GM23338 (cell line): ENCODE measurements at regions not wholly inside any gene's neighbourhood (a gene's known extent, or its start where the extent isn't known, plus 50 kb on each side); places are given as distances from the start of the nearest gene placed in this dataset.

Experiments used
- ATAC-seq: fragments of 200-7000 bp; cut with Tn5 transposase; 3 replicates; pipeline ENCODE4 v1.9.1; 2020
- DNase-seq: peaks from one replicate; pipeline ENCODE4 v3.0.0-alpha.2; 2015; ENCODE audit warnings: low spot score
- H2AFZ ChIP-seq: fragments of 200-600 bp; sonication (generic); 2 replicates; pipeline ENCODE4 v1.8.0; 2016; ENCODE audit warnings: antibody characterized with exemption, mild to moderate bottlenecking, moderate library complexity
- H3F3A ChIP-seq: fragments of 200-600 bp; sonication (generic); replicated peaks from 2 replicates; pipeline ENCODE4 v1.8.0; 2017; ENCODE audit warnings: antibody characterized with exemption, mixed run types, low read depth
- H3K27ac ChIP-seq: fragments of 200-600 bp; sonication (generic); 2 replicates; pipeline ENCODE4 v1.6.1; 2016; ENCODE audit warnings: low read depth
- H3K27me3 ChIP-seq: fragments of 200-600 bp; sonication (generic); 2 replicates; pipeline ENCODE4 v1.8.0; 2016; ENCODE audit warnings: mild to moderate bottlenecking, mixed run types, moderate library complexity; ENCODE audit not compliant: insufficient read depth
- H3K36me3 ChIP-seq: fragments of 200-600 bp; sonication (generic); 2 replicates; pipeline ENCODE4 v1.8.0; 2016; ENCODE audit warnings: mild to moderate bottlenecking; ENCODE audit not compliant: insufficient read depth
- H3K4me1 ChIP-seq: fragments of 200-600 bp; sonication (generic); 2 replicates; pipeline ENCODE4 v1.8.0; 2016; ENCODE audit warnings: mild to moderate bottlenecking, moderate library complexity; ENCODE audit not compliant: insufficient read depth
- H3K4me2 ChIP-seq: fragments of 200-600 bp; sonication (generic); 2 replicates; pipeline ENCODE4 v1.7.1; 2017; ENCODE audit warnings: mixed run types
- H3K4me3 ChIP-seq: fragments of 200-600 bp; sonication (generic); 2 replicates; pipeline ENCODE4 v1.6.1; 2016; ENCODE audit warnings: mixed run types
- H3K79me2 ChIP-seq: fragments of 200-600 bp; sonication (generic); replicated peaks from 2 replicates; pipeline ENCODE4 v1.8.0; 2017; ENCODE audit warnings: mild to moderate bottlenecking; ENCODE audit not compliant: insufficient read depth
- H3K9me2 ChIP-seq: fragments of 200-600 bp; sonication (generic); 2 replicates; pipeline ENCODE4 v1.8.0; 2017; ENCODE audit not compliant: insufficient read depth
- H4K20me1 ChIP-seq: fragments of 200-600 bp; sonication (generic); replicated peaks from 2 replicates; pipeline ENCODE4 v1.8.0; 2017; ENCODE audit warnings: mild to moderate bottlenecking; ENCODE audit not compliant: insufficient read depth
- H3K27ac Mint-ChIP-seq: 2 replicates; pipeline ENCODE4 v1.8.0; 2020; ENCODE audit warnings: inconsistent platforms, mild to moderate bottlenecking, moderate library complexity, mixed read lengths
- H3K27me3 Mint-ChIP-seq: 3 replicates; pipeline ENCODE4 v1.8.0; 2022; ENCODE audit warnings: low read depth, mild to moderate bottlenecking, moderate library complexity, mixed read lengths, inconsistent platforms; ENCODE audit not compliant: insufficient read depth, poor library complexity
- H3K36me3 Mint-ChIP-seq: 3 replicates; pipeline ENCODE4 v1.8.0; 2021; ENCODE audit warnings: low read depth, mild to moderate bottlenecking, inconsistent platforms, moderate library complexity, mixed read lengths
- H3K4me1 Mint-ChIP-seq: 3 replicates; pipeline ENCODE4 v1.8.0; 2020; ENCODE audit warnings: mild to moderate bottlenecking, inconsistent platforms, mixed read lengths
- H3K4me3 Mint-ChIP-seq: 3 replicates; pipeline ENCODE4 v1.8.0; 2021; ENCODE audit warnings: moderate library complexity, mild to moderate bottlenecking, inconsistent platforms, mixed read lengths
- H3K9me3 Mint-ChIP-seq: 3 replicates; pipeline ENCODE4 v1.8.0; 2020; ENCODE audit warnings: moderate library complexity, mild to moderate bottlenecking, inconsistent platforms, mixed read lengths
- CREB1 ChIP-seq: fragments of 250-450 bp; sonication (Bioruptor Pico); IDR thresholded peaks from 2 replicates; pipeline ENCODE4 v1.5.0; 2020; ENCODE audit warnings: low read depth, mild to moderate bottlenecking, moderate library complexity
- ETS1 ChIP-seq: IDR thresholded peaks from 2 replicates; pipeline ENCODE4 v1.6.1; 2016; ENCODE audit warnings: antibody characterized with exemption
- EZH2 ChIP-seq: fragments of 200-600 bp; sonication (generic); IDR thresholded peaks from one replicate; pipeline ENCODE4 v1.8.0; 2017; ENCODE audit warnings: antibody characterized with exemption, mild to moderate bottlenecking, low read depth; ENCODE audit not compliant: unreplicated experiment
- JUNB ChIP-seq: IDR thresholded peaks from one replicate; pipeline ENCODE4 v1.6.1; 2016; ENCODE audit warnings: antibody characterized with exemption; ENCODE audit not compliant: unreplicated experiment
- ZNF114 ChIP-seq: fragments of 250-450 bp; sonication (Bioruptor Pico); IDR thresholded peaks from 2 replicates; pipeline ENCODE4 v1.5.0; 2020; ENCODE audit warnings: mild to moderate bottlenecking, moderate library complexity
- TF ChIP-seq, protein P1 (sequence below): fragments of 250-450 bp; sonication (Bioruptor Pico); IDR thresholded peaks from 2 replicates; pipeline ENCODE4 v1.5.0; 2020; ENCODE audit warnings: mild to moderate bottlenecking, moderate library complexity
- TF ChIP-seq, protein P2 (sequence below), 2 experiments: fragments of 200-600 bp in 1 of 2; sonication (generic) in 1 of 2; conservative IDR thresholded peaks; 2 replicates each; pipeline versions ENCODE4 v1.5.1 to v1.6.1; 2016 to 2017; ENCODE audit warnings: antibody characterized with exemption in 2 of 2, low read depth in 2 of 2, mild to moderate bottlenecking in 2 of 2, moderate library complexity in 1 of 2

DNA sequence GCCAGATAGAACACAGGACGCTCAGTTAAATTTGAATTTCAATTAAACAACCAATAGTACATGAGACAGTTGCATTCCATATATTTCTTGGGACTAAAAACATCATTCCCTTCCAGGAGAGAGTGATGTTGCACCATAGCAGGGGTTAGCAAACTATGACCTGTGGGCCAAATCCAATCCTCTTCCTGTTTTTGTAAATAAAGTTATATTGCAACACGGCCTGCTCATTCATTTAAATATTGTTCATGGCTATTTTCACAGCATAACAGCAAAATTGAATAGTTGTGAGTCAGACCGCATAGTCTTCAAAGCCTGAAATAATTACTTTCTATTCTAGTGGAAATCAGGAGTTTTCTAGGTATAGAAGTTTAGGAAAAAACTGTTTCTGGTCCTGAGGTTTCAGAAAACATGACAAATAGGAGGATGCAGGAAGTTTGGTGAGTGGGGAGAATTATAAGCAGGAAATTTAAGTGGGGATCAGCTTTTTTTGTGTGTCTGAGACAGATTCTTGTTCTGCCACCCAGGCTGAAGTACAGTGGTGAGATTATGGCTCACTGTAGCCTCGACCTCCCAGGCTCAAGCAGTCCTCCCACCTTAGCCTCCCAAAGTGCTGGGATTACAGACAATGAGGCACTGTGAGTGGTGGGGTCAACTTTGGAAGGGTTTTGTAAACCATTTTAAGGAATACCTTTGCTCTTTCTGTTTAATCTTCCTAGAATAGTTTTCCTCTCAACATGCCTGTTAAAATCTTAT lies 131.5 kb downstream of the SOCS6 start:
- Histone ChIP-seq H3K4me3 (no peak overlapping the region), H3K36me3 (no peaks in the 10 kb centered on the region), H3K9me2 (no peaks in the 10 kb centered on the region), H3K79me2 (no peaks in the 10 kb centered on the region), H3K4me2 (no peak overlapping the region), H3K4me1 (peaks cover 11% of the 10 kb centered on the region), H3K27me3 (no peaks in the 10 kb centered on the region), H4K20me1 (no peaks in the 10 kb centered on the region), H3K27ac (no peak overlapping the region), H2AFZ (0 out of 2 replicates have a peak overlapping the region, but pooled peaks have one; percentile 60), H3F3A (no peaks in the 10 kb centered on the region)
- peaks cover 28% of the 10 kb centered on the region for H3K4me1 Mint-ChIP-seq
- H3K4me3 Mint-ChIP-seq: no peak overlapping the region
- no peak for TF ChIP-seq CREB1 (CRISPR knock-in tag)
- TF ChIP-seq, protein P1, sequence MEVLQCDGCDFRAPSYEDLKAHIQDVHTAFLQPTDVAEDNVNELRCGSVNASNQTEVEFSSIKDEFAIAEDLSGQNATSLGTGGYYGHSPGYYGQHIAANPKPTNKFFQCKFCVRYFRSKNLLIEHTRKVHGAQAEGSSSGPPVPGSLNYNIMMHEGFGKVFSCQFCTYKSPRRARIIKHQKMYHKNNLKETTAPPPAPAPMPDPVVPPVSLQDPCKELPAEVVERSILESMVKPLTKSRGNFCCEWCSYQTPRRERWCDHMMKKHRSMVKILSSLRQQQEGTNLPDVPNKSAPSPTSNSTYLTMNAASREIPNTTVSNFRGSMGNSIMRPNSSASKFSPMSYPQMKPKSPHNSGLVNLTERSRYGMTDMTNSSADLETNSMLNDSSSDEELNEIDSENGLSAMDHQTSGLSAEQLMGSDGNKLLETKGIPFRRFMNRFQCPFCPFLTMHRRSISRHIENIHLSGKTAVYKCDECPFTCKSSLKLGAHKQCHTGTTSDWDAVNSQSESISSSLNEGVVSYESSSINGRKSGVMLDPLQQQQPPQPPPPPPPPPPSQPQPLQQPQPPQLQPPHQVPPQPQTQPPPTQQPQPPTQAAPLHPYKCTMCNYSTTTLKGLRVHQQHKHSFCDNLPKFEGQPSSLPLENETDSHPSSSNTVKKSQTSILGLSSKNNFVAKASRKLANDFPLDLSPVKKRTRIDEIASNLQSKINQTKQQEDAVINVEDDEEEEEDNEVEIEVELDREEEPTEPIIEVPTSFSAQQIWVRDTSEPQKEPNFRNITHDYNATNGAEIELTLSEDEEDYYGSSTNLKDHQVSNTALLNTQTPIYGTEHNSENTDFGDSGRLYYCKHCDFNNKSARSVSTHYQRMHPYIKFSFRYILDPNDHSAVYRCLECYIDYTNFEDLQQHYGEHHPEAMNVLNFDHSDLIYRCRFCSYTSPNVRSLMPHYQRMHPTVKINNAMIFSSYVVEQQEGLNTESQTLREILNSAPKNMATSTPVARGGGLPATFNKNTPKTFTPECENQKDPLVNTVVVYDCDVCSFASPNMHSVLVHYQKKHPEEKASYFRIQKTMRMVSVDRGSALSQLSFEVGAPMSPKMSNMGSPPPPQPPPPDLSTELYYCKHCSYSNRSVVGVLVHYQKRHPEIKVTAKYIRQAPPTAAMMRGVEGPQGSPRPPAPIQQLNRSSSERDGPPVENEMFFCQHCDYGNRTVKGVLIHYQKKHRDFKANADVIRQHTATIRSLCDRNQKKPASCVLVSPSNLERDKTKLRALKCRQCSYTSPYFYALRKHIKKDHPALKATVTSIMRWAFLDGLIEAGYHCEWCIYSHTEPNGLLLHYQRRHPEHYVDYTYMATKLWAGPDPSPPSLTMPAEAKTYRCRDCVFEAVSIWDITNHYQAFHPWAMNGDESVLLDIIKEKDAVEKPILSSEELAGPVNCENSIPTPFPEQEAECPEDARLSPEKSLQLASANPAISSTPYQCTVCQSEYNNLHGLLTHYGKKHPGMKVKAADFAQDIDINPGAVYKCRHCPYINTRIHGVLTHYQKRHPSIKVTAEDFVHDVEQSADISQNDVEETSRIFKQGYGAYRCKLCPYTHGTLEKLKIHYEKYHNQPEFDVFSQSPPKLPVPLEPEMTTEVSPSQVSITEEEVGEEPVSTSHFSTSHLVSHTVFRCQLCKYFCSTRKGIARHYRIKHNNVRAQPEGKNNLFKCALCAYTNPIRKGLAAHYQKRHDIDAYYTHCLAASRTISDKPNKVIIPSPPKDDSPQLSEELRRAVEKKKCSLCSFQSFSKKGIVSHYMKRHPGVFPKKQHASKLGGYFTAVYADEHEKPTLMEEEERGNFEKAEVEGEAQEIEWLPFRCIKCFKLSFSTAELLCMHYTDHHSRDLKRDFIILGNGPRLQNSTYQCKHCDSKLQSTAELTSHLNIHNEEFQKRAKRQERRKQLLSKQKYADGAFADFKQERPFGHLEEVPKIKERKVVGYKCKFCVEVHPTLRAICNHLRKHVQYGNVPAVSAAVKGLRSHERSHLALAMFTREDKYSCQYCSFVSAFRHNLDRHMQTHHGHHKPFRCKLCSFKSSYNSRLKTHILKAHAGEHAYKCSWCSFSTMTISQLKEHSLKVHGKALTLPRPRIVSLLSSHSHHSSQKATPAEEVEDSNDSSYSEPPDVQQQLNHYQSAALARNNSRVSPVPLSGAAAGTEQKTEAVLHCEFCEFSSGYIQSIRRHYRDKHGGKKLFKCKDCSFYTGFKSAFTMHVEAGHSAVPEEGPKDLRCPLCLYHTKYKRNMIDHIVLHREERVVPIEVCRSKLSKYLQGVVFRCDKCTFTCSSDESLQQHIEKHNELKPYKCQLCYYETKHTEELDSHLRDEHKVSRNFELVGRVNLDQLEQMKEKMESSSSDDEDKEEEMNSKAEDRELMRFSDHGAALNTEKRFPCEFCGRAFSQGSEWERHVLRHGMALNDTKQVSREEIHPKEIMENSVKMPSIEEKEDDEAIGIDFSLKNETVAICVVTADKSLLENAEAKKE (CRISPR knock-in tag): no peak
- TF ChIP-seq JUNB: no peak
- no peak for TF ChIP-seq ZNF114 (CRISPR knock-in tag)
- TF ChIP-seq EZH2: no peak
- TF ChIP-seq, protein P2, sequence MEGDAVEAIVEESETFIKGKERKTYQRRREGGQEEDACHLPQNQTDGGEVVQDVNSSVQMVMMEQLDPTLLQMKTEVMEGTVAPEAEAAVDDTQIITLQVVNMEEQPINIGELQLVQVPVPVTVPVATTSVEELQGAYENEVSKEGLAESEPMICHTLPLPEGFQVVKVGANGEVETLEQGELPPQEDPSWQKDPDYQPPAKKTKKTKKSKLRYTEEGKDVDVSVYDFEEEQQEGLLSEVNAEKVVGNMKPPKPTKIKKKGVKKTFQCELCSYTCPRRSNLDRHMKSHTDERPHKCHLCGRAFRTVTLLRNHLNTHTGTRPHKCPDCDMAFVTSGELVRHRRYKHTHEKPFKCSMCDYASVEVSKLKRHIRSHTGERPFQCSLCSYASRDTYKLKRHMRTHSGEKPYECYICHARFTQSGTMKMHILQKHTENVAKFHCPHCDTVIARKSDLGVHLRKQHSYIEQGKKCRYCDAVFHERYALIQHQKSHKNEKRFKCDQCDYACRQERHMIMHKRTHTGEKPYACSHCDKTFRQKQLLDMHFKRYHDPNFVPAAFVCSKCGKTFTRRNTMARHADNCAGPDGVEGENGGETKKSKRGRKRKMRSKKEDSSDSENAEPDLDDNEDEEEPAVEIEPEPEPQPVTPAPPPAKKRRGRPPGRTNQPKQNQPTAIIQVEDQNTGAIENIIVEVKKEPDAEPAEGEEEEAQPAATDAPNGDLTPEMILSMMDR (conservative IDR thresholded peaks at IDR 0.05; ENCODE audit: low read depth in 2 of 2): no peak
- no peak for TF ChIP-seq ETS1
- H3K9me3 Mint-ChIP-seq: no peaks in the 10 kb centered on the region
- no peak overlapping the region for H3K27ac Mint-ChIP-seq
- ATAC-seq: no peak
- no peaks in the 10 kb centered on the region for H3K36me3 Mint-ChIP-seq
- no peaks in the 10 kb centered on the region for H3K27me3 Mint-ChIP-seq
- DNase-seq: no peak
